ENCODE measurements at regions not wholly inside any gene's neighbourhood (a gene's known extent, or its start where the extent isn't known, plus 50 kb on each side); places are given as distances from the start of the nearest gene placed in this dataset.

DNA sequence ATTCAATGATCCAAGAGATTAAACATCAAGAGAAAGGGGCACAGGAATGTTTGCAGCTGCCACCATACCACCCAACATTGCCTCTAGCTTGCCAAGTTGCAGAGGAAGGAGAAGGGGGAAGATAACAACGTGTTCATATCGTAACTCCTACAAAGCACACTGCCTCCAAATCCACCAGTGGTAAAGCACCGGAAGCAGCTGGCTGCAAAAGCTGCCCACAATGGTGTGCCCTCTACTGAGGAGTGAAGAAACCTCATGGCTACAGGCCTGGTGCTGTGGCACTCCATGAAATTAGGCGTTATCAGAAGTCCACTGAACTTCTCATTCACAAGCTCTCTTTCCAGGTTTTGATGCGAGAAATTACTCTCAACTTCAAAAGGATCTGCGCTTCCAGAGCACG lies 263.9 kb upstream of the STT3B start:
- POLR2A ChIA-PET = no interaction called here
- TF ChIP-seq POLR2A (IDR thresholded peaks at IDR 0.05; ENCODE audit: low read depth, low read length) (no peak), EZH2 (IDR thresholded peaks at IDR 0.05; ENCODE audit: borderline replicate concordance, low read depth, low read length, severe bottlenecking) (no peak), MYC (IDR thresholded peaks at IDR 0.05; ENCODE audit: low read depth, low read length) (no peak), JUN (IDR thresholded peaks at IDR 0.05; ENCODE audit: borderline replicate concordance, insufficient read depth, insufficient read length, low read depth) (no peak), POLR2AphosphoS5 (IDR thresholded peaks at IDR 0.05; ENCODE audit: insufficient read depth, low read depth, low read length) (no peak), GATA2 (IDR thresholded peaks at IDR 0.05; ENCODE audit: insufficient read depth, insufficient read length, low read depth, low read length) (no peak), FOS (IDR thresholded peaks at IDR 0.05; ENCODE audit: borderline replicate concordance, insufficient read depth, low read length) (no peak)
- TF ChIP-seq, protein P1, sequence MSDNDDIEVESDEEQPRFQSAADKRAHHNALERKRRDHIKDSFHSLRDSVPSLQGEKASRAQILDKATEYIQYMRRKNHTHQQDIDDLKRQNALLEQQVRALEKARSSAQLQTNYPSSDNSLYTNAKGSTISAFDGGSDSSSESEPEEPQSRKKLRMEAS (IDR thresholded peaks at IDR 0.05; ENCODE audit: insufficient read depth, insufficient read length) = no peak
- TF ChIP-seq, protein P2, sequence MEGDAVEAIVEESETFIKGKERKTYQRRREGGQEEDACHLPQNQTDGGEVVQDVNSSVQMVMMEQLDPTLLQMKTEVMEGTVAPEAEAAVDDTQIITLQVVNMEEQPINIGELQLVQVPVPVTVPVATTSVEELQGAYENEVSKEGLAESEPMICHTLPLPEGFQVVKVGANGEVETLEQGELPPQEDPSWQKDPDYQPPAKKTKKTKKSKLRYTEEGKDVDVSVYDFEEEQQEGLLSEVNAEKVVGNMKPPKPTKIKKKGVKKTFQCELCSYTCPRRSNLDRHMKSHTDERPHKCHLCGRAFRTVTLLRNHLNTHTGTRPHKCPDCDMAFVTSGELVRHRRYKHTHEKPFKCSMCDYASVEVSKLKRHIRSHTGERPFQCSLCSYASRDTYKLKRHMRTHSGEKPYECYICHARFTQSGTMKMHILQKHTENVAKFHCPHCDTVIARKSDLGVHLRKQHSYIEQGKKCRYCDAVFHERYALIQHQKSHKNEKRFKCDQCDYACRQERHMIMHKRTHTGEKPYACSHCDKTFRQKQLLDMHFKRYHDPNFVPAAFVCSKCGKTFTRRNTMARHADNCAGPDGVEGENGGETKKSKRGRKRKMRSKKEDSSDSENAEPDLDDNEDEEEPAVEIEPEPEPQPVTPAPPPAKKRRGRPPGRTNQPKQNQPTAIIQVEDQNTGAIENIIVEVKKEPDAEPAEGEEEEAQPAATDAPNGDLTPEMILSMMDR (IDR thresholded peaks at IDR 0.05; ENCODE audit: extremely low read depth in 1 of 2, insufficient read depth in 1 of 2, low read depth in 1 of 2, low read length in 2 of 2) = no peak

More for the DNA sequence above, 263.9 kb upstream of the STT3B start:
- BruUV-seq (replicated peaks) = no TSS peak
- no peaks in the 10 kb centered on the region for H3K79me2 ChIP-seq (ENCODE audit: control insufficient read depth, insufficient read depth, low read length)
- H3K9me1 ChIP-seq (replicated peaks; ENCODE audit: control insufficient read depth, extremely low read depth, insufficient read depth, low read length) = no peaks in the 10 kb centered on the region
- CTCF ChIA-PET = interaction anchor here (1.2 kb wide), 1 partner anchor 9 kb away, joined by 3 read pairs; no protein-coding TSS in a partner anchor
- dilution Hi-C loops (cut with MboI; ENCODE audit: extremely low pct_ligation_motif_present, low sequenced_read_pairs) (no loop called here), intact Hi-C loops (cut with micrococcal nuclease) (no loop called here)
- no peak for FAIRE-seq
- no peak for DNase-seq (ENCODE audit: low read depth, low spot score)
- H3K4me1 ChIP-seq (ENCODE audit: control insufficient read depth, extremely low read depth, insufficient read depth, low read length) = peaks cover 17% of the 10 kb centered on the region
- no peak overlapping the region for H3K4me3 ChIP-seq (replicated peaks in 1 of 3; ENCODE audit: insufficient read depth in 1 of 3, low read depth in 1 of 3, low read length in 3 of 3)
- no peaks in the 10 kb centered on the region for H3K27me3 ChIP-seq (ENCODE audit: control insufficient read depth in 2 of 2, insufficient read depth in 2 of 2, low read length in 2 of 2)
- H3K27ac ChIP-seq (ENCODE audit: insufficient read depth, low read depth, low read length) = no peak overlapping the region
- H2AFZ ChIP-seq (ENCODE audit: low read depth, low read length) = no peak overlapping the region
- H3K36me3 ChIP-seq (ENCODE audit: control insufficient read depth in 2 of 2, extremely low read depth in 1 of 2, insufficient read depth in 2 of 2, low read length in 2 of 2) = no peaks in the 10 kb centered on the region
- no peak overlapping the region for H3K9ac ChIP-seq (replicated peaks; ENCODE audit: extremely low read depth, insufficient read depth, low read length)
- no peak overlapping the region for H3K4me2 ChIP-seq (ENCODE audit: insufficient read depth, low read length)
- no peaks in the 10 kb centered on the region for H3K9me3 ChIP-seq (replicated peaks; ENCODE audit: control insufficient read depth, insufficient read depth, low read length)
- no peaks in the 10 kb centered on the region for H4K20me1 ChIP-seq (replicated peaks; ENCODE audit: control insufficient read depth, extremely low read depth, insufficient read depth, low read length)

Measured in endothelial cell of umbilical vein (primary cell).